Left ventricle myocardium inferior (tissue), 1 donor: ENCODE measurements at regions not wholly inside any gene's neighbourhood (a gene's known extent, or its start where the extent isn't known, plus 50 kb on each side); places are given as distances from the start of the nearest gene placed in this dataset.

ENCODE experiments used
- DNase-seq: peaks from one replicate; pipeline ENCODE4 v3.0.0-alpha.2; 2020
- H3K27ac ChIP-seq: fragments of 200-600 bp; replicated peaks from 2 replicates; pipeline ENCODE4 v1.8.0; 2021
- H3K27me3 ChIP-seq: fragments of 200-600 bp; 2 replicates; pipeline ENCODE4 v1.8.0; 2021; ENCODE audit warnings: low read depth
- H3K36me3 ChIP-seq: fragments of 200-600 bp; 2 replicates; pipeline ENCODE4 v1.8.0; 2021
- H3K4me1 ChIP-seq: fragments of 200-600 bp; 2 replicates; pipeline ENCODE4 v1.8.0; 2021
- H3K4me3 ChIP-seq: fragments of 200-600 bp; 2 replicates; pipeline ENCODE4 v1.8.0; 2021; ENCODE audit warnings: mild to moderate bottlenecking, moderate library complexity
- H3K9me3 ChIP-seq: fragments of 200-600 bp; replicated peaks from 2 replicates; pipeline ENCODE4 v1.8.0; 2021
- intact Hi-C: fragments of 100-400 bp; cut with micrococcal nuclease; formaldehyde crosslinking; loops from one replicate; pipeline ENCODE4 v1.11.0; 2022
- TF ChIP-seq, protein P1 (sequence below): fragments of 200-600 bp; IDR thresholded peaks from 2 replicates; pipeline ENCODE4 v1.8.0; 2021; ENCODE audit warnings: antibody characterized with exemption, mild to moderate bottlenecking, borderline replicate concordance
- donor health status: DM: no; HTN: yes; CAD: no; lungs with severe emphysema.

- H3K27me3 ChIP-seq: peaks cover 42% of the 10 kb centered on the region
- H3K4me1 ChIP-seq: peaks cover 8% of the 10 kb centered on the region
- H3K27ac ChIP-seq: no peak overlapping the region
- no peak for DNase-seq
- TF ChIP-seq, protein P1, sequence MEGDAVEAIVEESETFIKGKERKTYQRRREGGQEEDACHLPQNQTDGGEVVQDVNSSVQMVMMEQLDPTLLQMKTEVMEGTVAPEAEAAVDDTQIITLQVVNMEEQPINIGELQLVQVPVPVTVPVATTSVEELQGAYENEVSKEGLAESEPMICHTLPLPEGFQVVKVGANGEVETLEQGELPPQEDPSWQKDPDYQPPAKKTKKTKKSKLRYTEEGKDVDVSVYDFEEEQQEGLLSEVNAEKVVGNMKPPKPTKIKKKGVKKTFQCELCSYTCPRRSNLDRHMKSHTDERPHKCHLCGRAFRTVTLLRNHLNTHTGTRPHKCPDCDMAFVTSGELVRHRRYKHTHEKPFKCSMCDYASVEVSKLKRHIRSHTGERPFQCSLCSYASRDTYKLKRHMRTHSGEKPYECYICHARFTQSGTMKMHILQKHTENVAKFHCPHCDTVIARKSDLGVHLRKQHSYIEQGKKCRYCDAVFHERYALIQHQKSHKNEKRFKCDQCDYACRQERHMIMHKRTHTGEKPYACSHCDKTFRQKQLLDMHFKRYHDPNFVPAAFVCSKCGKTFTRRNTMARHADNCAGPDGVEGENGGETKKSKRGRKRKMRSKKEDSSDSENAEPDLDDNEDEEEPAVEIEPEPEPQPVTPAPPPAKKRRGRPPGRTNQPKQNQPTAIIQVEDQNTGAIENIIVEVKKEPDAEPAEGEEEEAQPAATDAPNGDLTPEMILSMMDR: no peak
- intact Hi-C loops: no loop called here
- H3K4me3 ChIP-seq: no peak overlapping the region
- no peaks in the 10 kb centered on the region for H3K9me3 ChIP-seq
- H3K36me3 ChIP-seq: no peaks in the 10 kb centered on the region
Measured at GRCh38 chr19:32201636-32202051, 143.8 kb upstream of the ZNF507 start.

- peaks cover 8% of the 10 kb centered on the region for H3K4me1 ChIP-seq
- DNase-seq: no peak
- no peaks in the 10 kb centered on the region for H3K9me3 ChIP-seq
- intact Hi-C loops: no loop called here
- H3K27ac ChIP-seq: no peak overlapping the region
- peaks cover 40% of the 10 kb centered on the region for H3K27me3 ChIP-seq
- TF ChIP-seq, protein P1: no peak
- no peaks in the 10 kb centered on the region for H3K36me3 ChIP-seq
- no peak overlapping the region for H3K4me3 ChIP-seq
Measured at GRCh38 chr19:32202244-32202643, 143.2 kb upstream of the ZNF507 start.

- no peak overlapping the region for H3K27ac ChIP-seq
- no peak overlapping the region for H3K4me3 ChIP-seq
- no peak for DNase-seq
- H3K27me3 ChIP-seq: peaks cover 43% of the 10 kb centered on the region
- TF ChIP-seq, protein P1: no peak
- intact Hi-C loops: no loop called here
- no peaks in the 10 kb centered on the region for H3K36me3 ChIP-seq
- H3K4me1 ChIP-seq: peaks cover 8% of the 10 kb centered on the region
- no peaks in the 10 kb centered on the region for H3K9me3 ChIP-seq
Measured at GRCh38 chr19:32203161-32203560, 142.2 kb upstream of the ZNF507 start.

DNA sequence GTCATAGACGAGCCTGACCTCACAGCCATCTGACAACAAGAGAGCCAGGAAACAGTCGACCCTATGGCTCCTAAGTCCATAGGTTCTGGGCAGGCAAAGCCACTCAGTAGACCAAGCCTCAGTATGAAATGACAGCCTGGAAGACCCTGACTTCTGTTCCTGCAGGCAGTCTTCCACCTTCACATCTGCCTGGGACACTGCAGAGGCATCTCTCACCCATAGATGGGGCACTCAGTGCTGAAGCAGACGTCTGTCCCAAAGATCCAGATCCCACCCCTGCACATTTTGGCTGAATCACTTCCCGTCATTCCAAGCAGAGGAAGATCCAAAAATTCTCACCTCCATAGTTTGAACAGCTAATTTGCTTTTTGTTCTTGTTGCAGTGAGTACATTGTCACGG lies 139.3 kb upstream of the ZNF507 start:
- TF ChIP-seq, protein P1: no peak
- Histone ChIP-seq H3K9me3 (peaks cover 11% of the 10 kb centered on the region), H3K27ac (no peak overlapping the region), H3K36me3 (no peaks in the 10 kb centered on the region), H3K27me3 (peaks cover 45% of the 10 kb centered on the region), H3K4me1 (no peaks in the 10 kb centered on the region), H3K4me3 (no peak overlapping the region)
- intact Hi-C loops: no loop called here
- no peak for DNase-seq

DNA sequence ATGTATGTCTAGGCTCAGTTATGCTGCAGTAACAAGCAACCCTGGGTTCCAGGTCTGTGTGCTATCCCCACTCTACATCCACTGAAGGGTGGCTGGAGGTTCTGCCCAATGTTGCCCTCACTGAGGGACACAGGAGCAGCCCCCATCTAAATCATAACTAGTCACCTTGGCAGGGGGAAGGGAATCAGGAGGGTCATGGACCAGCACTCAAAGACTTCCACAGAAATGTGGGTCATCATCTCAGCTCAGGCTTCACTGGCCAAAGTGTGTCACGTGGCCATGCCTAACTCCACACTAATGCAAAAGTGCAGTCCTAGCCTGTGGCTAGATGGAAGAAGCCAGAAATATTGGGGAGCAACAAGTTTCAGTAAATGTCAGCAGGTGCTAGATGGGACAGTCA lies 137.3 kb upstream of the ZNF507 start:
- no peaks in the 10 kb centered on the region for H3K36me3 ChIP-seq
- intact Hi-C loops: no loop called here
- H3K27me3 ChIP-seq: peaks cover 37% of the 10 kb centered on the region
- peaks cover 31% of the 10 kb centered on the region for H3K9me3 ChIP-seq
- no peaks in the 10 kb centered on the region for H3K4me1 ChIP-seq
- H3K27ac ChIP-seq: no peak overlapping the region
- no peak for DNase-seq
- TF ChIP-seq, protein P1: no peak
- no peak overlapping the region for H3K4me3 ChIP-seq

DNA sequence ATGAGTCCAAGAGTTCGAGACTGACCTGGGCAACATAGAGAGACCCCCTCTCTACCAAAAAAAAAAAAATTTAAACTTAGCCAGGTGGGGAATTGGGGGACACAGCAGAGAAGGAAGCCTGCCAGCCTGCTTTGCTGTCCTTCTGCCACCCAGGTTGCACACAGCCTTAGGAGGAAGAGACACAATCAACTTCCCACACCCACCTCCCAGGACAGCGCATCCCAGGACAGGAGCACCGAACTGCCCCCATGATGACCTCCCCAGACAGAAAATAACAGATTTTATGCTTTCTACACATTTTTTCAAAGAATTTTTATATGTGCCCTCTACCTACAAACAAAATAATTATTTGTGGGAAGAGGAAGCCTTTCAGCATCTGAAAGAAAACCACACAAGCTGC lies 126.0 kb upstream of the ZNF507 start:
- TF ChIP-seq, protein P1: no peak
- no peak for DNase-seq
- Histone ChIP-seq H3K4me3 (no peak overlapping the region), H3K36me3 (no peaks in the 10 kb centered on the region), H3K27ac (no peak overlapping the region), H3K27me3 (peaks cover 77% of the 10 kb centered on the region), H3K4me1 (peaks cover 4% of the 10 kb centered on the region), H3K9me3 (no peaks in the 10 kb centered on the region)
- intact Hi-C loops: no loop called here
